ENCODE measurements at regions not wholly inside any gene's neighbourhood (a gene's known extent, or its start where the extent isn't known, plus 50 kb on each side); places are given as distances from the start of the nearest gene placed in this dataset.

GRCh38 chr2:5841126-5841525, 148.9 kb downstream of the SOX11 start:
- no peak for DNase-seq (ENCODE audit: low read depth in 2 of 2)

GRCh38 chr2:5842326-5842725, 150.1 kb downstream of the SOX11 start:
- DNase-seq (ENCODE audit: low read depth in 2 of 2), result no peak

- DNase-seq (ENCODE audit: low read depth in 2 of 2), result no peak
Measured at GRCh38 chr2:5845798-5846330, 153.7 kb downstream of the SOX11 start.

DNA sequence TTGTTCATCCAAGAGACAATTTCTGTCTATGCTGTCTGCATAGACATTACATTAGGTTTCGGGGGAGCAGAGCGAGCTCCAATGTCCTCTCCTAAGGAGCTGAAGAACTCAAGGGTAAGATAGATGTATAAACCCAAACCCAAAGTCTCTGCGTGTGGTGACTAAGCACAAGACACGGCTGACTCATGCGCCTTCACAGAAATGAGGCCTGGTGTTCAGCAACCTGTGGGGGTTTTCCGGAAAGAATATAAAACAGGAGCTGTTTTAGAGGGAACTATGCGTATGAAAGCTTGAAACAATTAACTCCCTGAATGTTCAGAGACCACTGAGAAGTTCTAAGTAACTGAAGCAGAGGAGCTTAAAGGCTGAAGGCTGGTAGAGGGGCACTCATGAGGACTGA, 154.7 kb downstream of the SOX11 start:
- no peak for DNase-seq (ENCODE audit: low read depth in 2 of 2)

GRCh38 chr2:5849562-5849961, 157.4 kb downstream of the SOX11 start:
- no peak for DNase-seq (ENCODE audit: low read depth in 2 of 2)

DNA sequence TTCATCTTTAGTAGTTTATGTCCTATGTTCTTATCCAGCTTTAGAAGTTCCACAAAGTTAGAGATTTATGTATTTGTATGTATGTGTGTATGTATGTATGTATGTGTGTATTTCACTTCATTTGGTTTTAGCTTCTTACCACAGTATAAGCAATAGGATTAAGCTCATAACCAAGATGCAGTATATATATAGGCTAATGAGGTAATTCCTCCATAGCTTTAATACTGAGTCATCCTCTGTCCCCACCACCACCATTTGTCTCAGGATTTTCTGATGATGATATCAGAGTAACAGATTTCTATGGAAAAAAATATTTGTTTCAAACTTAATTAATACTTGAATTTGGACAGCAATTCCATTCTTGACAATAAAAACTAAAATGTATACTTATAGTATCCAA, 159.2 kb downstream of the SOX11 start:
- no peak for DNase-seq (ENCODE audit: low read depth in 2 of 2)

DNA sequence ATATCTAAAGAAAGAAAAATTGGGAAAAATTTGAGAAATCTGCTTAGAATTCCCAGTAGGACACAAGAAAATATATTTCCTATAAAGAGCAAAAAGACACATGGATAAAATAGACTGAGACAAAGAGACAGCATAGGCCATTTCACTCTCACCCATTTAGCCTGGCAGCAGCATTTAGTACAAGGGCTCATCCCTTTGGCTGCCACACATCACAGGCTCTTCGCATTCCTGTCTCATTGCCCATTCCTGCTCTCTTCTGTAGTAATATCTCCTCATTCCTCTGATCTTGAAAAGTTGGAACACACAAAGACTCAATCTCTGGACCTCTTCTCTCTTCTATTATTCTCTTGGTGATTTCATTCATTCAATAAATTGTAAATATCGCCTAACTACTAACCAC, 162.6 kb downstream of the SOX11 start:
- DNase-seq (ENCODE audit: low read depth in 2 of 2), result no peak

- no peak for DNase-seq (ENCODE audit: low read depth in 2 of 2)
Measured at GRCh38 chr2:5867056-5867455, 174.9 kb downstream of the SOX11 start.

DNA sequence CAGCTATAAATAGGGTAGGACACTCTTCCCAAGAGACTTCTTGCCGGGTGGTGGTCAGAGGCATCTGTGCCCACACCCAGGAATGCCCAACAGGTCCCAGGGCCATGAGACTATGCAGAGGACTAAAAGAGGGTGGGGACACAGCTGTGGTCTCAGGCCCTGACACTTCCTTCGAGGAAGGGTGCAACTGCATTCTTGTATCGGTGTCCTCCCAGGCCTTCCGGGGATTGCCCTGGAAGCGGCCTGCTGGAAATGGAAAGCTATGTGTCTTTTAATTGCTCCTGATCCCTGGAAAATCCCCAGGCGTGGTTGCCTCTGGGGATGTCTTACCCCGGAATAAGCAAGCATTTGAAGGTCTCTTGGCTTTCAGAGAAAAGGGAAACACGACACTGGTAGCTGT, 176.7 kb downstream of the SOX11 start:
- DNase-seq (ENCODE audit: low read depth in 2 of 2), result no peak

GRCh38 chr2:5869936-5870335, 177.8 kb downstream of the SOX11 start:
- no peak for DNase-seq (ENCODE audit: low read depth in 2 of 2)

DNA sequence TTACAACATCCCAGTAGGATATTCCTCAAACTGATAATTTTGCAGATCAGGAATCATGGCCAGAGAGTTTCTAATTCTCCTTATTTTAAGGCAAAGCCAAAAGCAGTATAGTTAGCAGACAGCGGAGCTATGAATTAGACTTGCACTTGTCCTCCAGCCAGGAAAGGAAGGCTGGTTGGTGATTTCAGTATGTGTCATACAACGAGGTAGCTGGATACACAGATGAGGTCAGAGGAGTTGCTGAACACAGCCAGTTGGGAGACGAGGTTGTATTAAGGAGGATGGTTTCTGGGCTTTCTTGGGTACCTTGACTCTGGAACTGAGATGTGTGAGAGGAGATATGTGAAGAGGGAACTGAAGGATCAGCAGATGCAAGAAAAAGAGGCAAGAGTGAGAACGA, 185.2 kb downstream of the SOX11 start:
- no peak for DNase-seq (ENCODE audit: low read depth in 2 of 2)

- DNase-seq (ENCODE audit: low read depth in 2 of 2), result no peak
Measured at GRCh38 chr2:5885451-5886173, 193.4 kb downstream of the SOX11 start.

DNA sequence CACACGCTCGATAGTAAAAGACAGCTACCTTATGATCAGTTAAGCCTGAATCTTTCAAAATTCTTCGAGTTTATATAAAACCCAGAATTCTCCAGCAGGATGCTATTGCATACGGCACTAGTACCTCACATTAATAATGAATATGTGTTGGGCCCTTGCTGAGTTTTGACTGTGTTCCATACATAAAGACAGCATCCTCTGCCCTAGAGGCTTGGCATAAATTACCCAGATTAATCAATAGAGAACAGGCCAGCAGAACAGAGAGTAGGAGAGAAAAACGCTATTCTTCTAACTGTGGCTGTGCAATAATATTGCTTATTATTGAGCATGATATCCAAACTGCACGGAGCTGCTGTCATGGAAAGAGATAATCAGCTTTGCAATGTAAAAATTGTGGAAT, 194.3 kb downstream of the SOX11 start:
- DNase-seq (ENCODE audit: low read depth in 2 of 2), result no peak

- DNase-seq (ENCODE audit: low read depth in 2 of 2), result no peak
Measured at GRCh38 chr2:5888126-5888525, 195.9 kb downstream of the SOX11 start.

DNA sequence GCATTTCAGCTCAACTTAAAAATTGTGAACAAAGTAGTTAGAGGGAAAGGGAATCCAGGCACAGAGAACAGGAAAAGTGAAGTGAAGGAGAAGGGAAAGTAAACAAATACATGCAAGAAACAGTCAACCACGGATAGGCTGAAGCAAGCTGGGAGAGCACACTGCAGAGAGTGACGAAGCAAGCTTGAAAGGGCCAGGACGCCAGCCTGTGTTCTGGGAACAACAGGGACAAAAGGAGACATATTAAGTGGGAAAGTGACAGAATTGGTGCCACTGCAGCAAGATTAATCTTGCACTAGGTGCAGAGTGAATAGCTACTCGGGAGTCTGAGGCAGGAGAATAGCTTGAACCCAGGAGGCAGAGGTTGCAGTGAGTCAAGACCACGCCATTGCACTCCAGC, 197.3 kb downstream of the SOX11 start:
- no peak for DNase-seq (ENCODE audit: low read depth in 2 of 2)

DNA sequence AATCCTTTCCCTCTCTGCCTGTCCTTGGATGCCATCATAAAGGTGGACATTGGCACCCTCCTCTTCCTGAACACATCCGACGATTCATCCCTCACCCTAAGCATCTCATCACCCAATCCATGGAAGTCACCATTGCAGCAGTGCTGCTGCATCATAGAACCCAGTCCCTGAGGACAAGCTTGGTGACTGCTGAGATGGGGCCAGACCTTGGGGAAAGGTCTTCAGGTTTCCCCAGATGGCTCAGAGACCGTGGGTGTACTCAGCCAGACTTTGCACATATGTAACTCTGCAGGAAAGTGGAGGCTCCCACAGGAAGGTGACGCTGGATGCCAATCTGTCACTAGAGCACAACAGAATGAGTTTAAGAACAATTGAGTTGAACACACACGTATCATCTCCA, 202.2 kb downstream of the SOX11 start:
- DNase-seq (ENCODE audit: low read depth in 2 of 2), result no peak

DNA sequence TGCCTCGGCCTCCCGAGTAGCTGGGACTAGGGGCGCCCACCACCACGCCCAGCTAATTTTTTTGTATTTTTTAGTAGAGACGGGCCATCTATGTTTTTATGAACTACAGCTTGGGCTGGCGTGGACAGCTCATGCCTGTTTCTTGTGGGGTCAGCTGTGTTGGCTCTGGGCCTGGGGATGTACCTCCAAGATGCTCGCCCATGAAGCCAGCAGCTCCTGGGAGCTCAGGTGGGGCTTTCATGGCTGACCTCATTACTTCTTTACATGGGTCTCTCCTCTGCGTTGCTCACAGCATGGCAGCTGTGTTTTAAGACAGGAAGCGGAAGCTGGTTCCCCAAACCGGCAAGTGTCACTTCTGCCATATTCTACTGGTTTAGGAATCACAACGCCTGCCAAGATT, 203.1 kb downstream of the SOX11 start:
- DNase-seq (ENCODE audit: low read depth in 2 of 2), result no peak

GRCh38 chr2:5897249-5897648, 205.1 kb downstream of the SOX11 start:
- no peak for DNase-seq (ENCODE audit: low read depth in 2 of 2)

DNA sequence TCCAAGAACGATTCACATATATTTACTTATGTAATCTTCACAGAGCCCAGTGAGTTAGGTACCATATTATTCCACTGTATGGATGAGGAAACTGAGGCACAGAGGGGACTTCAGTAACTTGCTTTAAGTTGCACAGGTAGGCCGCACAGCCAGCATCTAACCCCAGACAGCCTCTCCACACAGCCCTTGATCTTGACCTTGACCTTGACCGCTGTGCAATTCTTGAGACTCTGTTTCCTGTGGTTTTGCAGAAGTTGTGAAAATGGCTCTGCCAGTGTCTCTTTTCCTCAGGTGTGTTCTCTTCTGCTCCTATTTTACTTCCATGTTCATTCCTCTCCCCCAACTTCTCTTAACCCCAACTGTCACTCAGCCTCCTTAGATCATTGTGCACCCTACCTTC, 206.5 kb downstream of the SOX11 start:
- DNase-seq (ENCODE audit: low read depth in 2 of 2), result no peak

GRCh38 chr2:5905661-5906060, 213.5 kb downstream of the SOX11 start:
- no peak for DNase-seq (ENCODE audit: low read depth in 2 of 2)

DNA sequence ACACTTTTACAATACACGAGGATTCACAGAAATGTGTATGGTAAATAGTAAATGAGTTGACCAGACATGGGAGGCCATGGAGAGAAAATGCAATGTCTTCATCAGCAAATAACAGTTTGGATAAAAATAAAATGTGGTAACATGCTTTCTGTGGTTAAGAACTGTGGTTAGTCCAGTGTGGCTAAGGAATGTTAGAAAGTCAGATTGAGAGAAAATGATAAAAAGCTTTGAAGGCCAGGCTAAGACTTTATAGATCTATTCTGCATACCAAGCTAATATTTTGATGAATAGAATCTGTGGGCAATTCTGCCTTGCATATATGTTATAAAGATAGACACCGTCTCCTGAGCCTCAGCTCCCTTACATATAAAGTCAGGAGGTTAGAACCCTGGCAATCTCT, 215.9 kb downstream of the SOX11 start:
- DNase-seq (ENCODE audit: low read depth in 2 of 2), result no peak

DNA sequence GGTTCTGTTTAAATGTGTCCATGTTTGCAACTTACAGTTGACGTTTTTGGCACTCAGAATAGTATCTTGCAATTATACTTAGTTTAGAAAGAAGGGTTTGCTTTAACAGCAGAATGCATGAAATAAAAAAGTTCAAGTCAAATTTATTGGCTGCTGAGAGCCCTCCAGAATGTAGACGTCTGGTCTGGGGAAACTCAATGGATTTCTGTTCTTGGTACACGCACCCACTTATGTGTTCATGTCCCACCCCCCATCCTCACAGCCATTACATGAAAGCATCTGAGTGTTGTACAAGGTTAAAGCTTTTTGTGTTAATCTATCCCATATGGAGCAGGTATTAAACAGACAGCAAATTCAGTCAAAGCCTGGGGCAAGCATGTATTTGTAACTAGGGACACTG, 219.5 kb downstream of the SOX11 start:
- no peak for DNase-seq (ENCODE audit: low read depth in 2 of 2)

GRCh38 chr2:5913711-5914395, 221.7 kb downstream of the SOX11 start:
- no peak for DNase-seq (ENCODE audit: low read depth in 2 of 2)
